HEK293T (cell line): ENCODE measurements at regions not wholly inside any gene's neighbourhood (a gene's known extent, or its start where the extent isn't known, plus 50 kb on each side); places are given as distances from the start of the nearest gene placed in this dataset.

Experiments used
- CTCF ChIA-PET: fragments of 350-600 bp; formaldehyde crosslinking; extraction: SDS; loops from one replicate; lab custom pipeline; 2021; ENCODE audit warnings: antibody characterized with exemption, inconsistent platforms; lab: Yijun Ruan, JAX
- POLR2A ChIA-PET: fragments of 350-600 bp; formaldehyde crosslinking; extraction: SDS; loops from one replicate; lab custom pipeline; 2020; ENCODE audit warnings: antibody characterized with exemption, inconsistent platforms; lab: Yijun Ruan, JAX
- DNase-seq: peaks from one replicate; pipeline ENCODE4 v3.0.0; 2012; ENCODE audit warnings: mixed read lengths; ENCODE audit errors: extremely low spot score
- ARNT ChIP-seq: fragments of 450-650 bp; IDR thresholded peaks from 2 replicates; pipeline ENCODE4 v1.6.1; 2017; ENCODE audit warnings: mild to moderate bottlenecking
- BHLHE40 ChIP-seq: fragments of 450-650 bp; IDR thresholded peaks from 2 replicates; pipeline ENCODE4 v1.6.1; 2016; ENCODE audit warnings: mild to moderate bottlenecking, moderate library complexity, borderline replicate concordance
- CTBP1 ChIP-seq: fragments of 450-650 bp; IDR thresholded peaks from 2 replicates; pipeline ENCODE4 v1.6.1; 2016; ENCODE audit warnings: borderline replicate concordance
- ELF4 ChIP-seq: fragments of 450-650 bp; IDR thresholded peaks from 2 replicates; pipeline ENCODE4 v1.6.1; 2017; ENCODE audit warnings: antibody characterized with exemption
- FOXA1 ChIP-seq: fragments of 450-650 bp; IDR thresholded peaks from 2 replicates; pipeline ENCODE4 v1.6.1; 2016; ENCODE audit warnings: mild to moderate bottlenecking
- FOXK2 ChIP-seq: fragments of 450-650 bp; IDR thresholded peaks from 2 replicates; pipeline ENCODE4 v1.6.1; 2016; ENCODE audit warnings: mild to moderate bottlenecking
- FOXM1 ChIP-seq: fragments of 450-650 bp; IDR thresholded peaks from 2 replicates; pipeline ENCODE4 v1.6.1; 2017; ENCODE audit warnings: mild to moderate bottlenecking, borderline replicate concordance
- HDGF ChIP-seq: fragments of 450-650 bp; IDR thresholded peaks from 2 replicates; pipeline ENCODE4 v1.6.1; 2017; ENCODE audit warnings: antibody characterized with exemption, borderline replicate concordance
- L3MBTL2 ChIP-seq: fragments of 450-650 bp; conservative IDR thresholded peaks from 2 replicates; pipeline ENCODE4 v1.6.1; 2016; ENCODE audit warnings: mild to moderate bottlenecking
- LEF1 ChIP-seq: fragments of 450-650 bp; IDR thresholded peaks from 2 replicates; pipeline ENCODE4 v1.6.1; 2017; ENCODE audit warnings: mild to moderate bottlenecking, borderline replicate concordance
- NFRKB ChIP-seq: fragments of 450-650 bp; IDR thresholded peaks from 2 replicates; pipeline ENCODE4 v1.6.1; 2016; ENCODE audit warnings: mild to moderate bottlenecking, moderate library complexity
- SP1 ChIP-seq: fragments of 450-650 bp; IDR thresholded peaks from 2 replicates; pipeline ENCODE4 v1.6.1; 2017
- SUZ12 ChIP-seq: fragments of 450-650 bp; IDR thresholded peaks from 2 replicates; pipeline ENCODE4 v1.6.1; 2016; ENCODE audit warnings: mild to moderate bottlenecking
- TARDBP ChIP-seq: fragments of 450-650 bp; IDR thresholded peaks from 2 replicates; pipeline ENCODE4 v1.6.1; 2016
- ZNF384 ChIP-seq: fragments of 450-650 bp; IDR thresholded peaks from 2 replicates; pipeline ENCODE4 v1.6.1; 2016
- TF ChIP-seq, protein P1 (sequence below): fragments of 450-650 bp; IDR thresholded peaks from 2 replicates; pipeline ENCODE4 v1.6.1; 2016

DNA sequence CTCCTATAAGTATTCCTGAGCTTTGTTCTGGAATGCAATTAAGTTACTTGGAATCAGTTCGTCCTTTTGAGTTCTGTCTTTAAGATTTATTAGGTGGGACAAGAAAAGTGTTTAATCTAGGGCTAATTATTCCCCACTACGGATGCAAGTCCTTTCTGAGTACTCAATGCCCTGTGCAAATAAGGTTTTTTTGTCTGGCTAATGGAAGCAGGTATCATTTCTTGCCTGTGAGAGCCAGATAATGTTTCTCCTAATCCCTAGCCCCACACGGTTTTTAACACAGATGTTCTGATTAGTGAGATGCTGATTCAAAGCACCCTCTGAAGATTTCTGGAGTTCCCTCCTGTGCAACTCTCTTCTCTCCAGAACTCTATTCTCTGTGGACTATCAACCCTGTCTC, 296.6 kb upstream of the PRICKLE1 start:
- CTCF ChIA-PET = no interaction called here
- POLR2A ChIA-PET = no interaction called here
- TF ChIP-seq LEF1 = no peak
- TF ChIP-seq, protein P1, sequence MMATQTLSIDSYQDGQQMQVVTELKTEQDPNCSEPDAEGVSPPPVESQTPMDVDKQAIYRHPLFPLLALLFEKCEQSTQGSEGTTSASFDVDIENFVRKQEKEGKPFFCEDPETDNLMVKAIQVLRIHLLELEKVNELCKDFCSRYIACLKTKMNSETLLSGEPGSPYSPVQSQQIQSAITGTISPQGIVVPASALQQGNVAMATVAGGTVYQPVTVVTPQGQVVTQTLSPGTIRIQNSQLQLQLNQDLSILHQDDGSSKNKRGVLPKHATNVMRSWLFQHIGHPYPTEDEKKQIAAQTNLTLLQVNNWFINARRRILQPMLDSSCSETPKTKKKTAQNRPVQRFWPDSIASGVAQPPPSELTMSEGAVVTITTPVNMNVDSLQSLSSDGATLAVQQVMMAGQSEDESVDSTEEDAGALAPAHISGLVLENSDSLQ = no peak
- no peak for TF ChIP-seq L3MBTL2
- TF ChIP-seq ELF4 = no peak
- TF ChIP-seq NFRKB = no peak
- TF ChIP-seq ZNF384 = no peak
- no peak for TF ChIP-seq BHLHE40
- no peak for TF ChIP-seq TARDBP
- TF ChIP-seq FOXA1 = no peak
- no peak for TF ChIP-seq ARNT
- no peak for TF ChIP-seq HDGF
- no peak for TF ChIP-seq CTBP1
- no peak for TF ChIP-seq SUZ12
- DNase-seq = no peak

DNA sequence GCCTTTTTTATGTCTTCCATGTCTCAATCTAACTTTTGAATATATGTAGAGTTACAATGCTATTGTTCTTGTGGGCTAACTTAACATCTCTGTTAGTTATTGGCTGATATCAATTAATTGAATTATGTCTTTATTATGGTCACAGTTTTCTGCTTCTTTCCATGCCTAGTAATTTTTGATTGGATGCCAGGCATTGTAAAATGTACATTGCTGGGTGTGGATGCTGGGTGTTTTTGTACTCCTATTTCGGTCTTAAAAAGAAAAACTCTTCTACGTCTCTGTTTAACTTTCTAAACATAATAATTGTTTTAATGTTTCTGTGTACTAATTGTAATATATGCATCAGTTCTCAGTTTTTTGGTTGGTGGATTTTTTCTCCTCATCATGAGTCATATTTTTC, 296.1 kb upstream of the PRICKLE1 start:
- ChIA-PET CTCF (no interaction called here), POLR2A (no interaction called here)
- TF ChIP-seq SP1 = no peak
- no peak for TF ChIP-seq TARDBP
- no peak for TF ChIP-seq NFRKB
- TF ChIP-seq ARNT = no peak
- TF ChIP-seq FOXK2 = no peak
- no peak for TF ChIP-seq ELF4
- no peak for TF ChIP-seq L3MBTL2
- no peak for TF ChIP-seq LEF1
- no peak for TF ChIP-seq HDGF
- TF ChIP-seq ZNF384 = no peak
- TF ChIP-seq, protein P1 = no peak
- TF ChIP-seq SUZ12 = no peak
- no peak for TF ChIP-seq BHLHE40
- no peak for TF ChIP-seq FOXA1
- TF ChIP-seq FOXM1 = no peak
- TF ChIP-seq CTBP1 = no peak
- no peak for DNase-seq

DNA sequence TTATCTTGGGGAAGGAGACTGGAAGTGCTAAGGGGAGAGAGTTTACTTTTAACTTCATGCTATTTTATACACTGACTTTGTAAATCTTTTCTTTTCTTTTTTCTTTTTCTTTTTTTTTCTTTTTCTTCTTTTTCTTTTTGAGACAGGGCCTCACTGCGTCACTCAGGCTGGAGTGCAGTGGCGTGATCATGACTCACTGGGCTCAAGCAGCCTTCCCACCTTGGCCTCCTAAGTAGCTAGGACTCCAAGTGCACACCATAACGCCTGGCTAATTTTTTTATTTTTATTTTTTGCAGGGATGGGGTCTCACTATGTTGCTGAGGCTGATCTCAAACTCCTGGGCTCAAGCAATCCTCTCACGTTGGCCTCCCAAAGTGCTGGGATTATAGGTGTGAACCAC, 294.6 kb upstream of the PRICKLE1 start:
- CTCF ChIA-PET = no interaction called here
- TF ChIP-seq L3MBTL2 (no peak), FOXA1 (no peak), FOXK2 (no peak), BHLHE40 (no peak), SP1 (no peak), ZNF384 (no peak), SUZ12 (no peak), NFRKB (no peak), CTBP1 (no peak), LEF1 (no peak), FOXM1 (no peak), HDGF (no peak), ELF4 (no peak), ARNT (no peak), TARDBP (no peak)
- TF ChIP-seq, protein P1 = no peak
- POLR2A ChIA-PET = no interaction called here
- no peak for DNase-seq

DNA sequence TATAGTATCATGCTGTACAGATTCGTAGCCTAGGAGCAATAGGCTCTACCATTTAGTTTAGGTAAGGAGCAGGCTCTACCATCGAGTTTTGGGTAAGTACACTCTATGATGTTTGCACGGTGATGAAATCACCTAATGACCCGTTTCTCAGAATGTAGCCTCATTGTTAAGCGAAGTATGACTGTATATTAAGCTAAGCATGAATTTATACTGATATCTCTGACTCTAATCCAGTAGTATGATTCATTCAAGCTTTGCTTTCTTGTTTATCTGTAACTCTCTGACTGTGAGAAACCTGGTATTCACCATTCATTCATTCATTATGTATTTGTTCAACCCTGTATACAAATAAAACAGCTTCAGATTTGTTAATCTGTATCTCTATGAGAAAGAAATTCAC, 283.9 kb upstream of the PRICKLE1 start:
- CTCF ChIA-PET = no interaction called here
- DNase-seq = no peak
- TF ChIP-seq, protein P1 = no peak
- TF ChIP-seq FOXM1 = no peak
- TF ChIP-seq ZNF384 = no peak
- no peak for TF ChIP-seq ARNT
- no peak for TF ChIP-seq L3MBTL2
- no peak for TF ChIP-seq FOXK2
- no peak for TF ChIP-seq SUZ12
- TF ChIP-seq TARDBP = no peak
- TF ChIP-seq BHLHE40 = no peak
- TF ChIP-seq FOXA1 = no peak
- no peak for TF ChIP-seq CTBP1
- TF ChIP-seq NFRKB = no peak
- no peak for TF ChIP-seq HDGF
- POLR2A ChIA-PET = no interaction called here

DNA sequence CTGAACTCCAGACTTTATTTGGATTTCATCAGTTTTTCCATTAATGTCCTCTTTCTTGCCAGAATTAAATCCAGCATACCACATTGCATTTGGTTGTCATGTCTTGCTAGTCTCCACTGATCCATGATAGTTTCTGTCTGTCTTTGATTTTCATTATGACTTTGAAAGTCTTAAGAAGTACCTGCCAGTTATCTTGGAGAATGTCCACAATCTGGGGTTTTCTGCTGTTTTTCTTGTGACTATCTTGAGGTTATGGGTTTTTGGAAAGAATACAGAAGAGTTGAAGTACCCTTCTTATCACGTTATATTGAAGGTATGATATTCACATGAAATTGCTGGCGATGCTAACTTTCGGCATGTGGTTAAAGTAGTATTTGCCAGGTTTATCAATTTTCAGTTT, 282.3 kb upstream of the PRICKLE1 start:
- ChIA-PET POLR2A (no interaction called here), CTCF (no interaction called here)
- DNase-seq = no peak
- TF ChIP-seq ELF4 = no peak
- no peak for TF ChIP-seq NFRKB
- TF ChIP-seq ARNT = no peak

DNA sequence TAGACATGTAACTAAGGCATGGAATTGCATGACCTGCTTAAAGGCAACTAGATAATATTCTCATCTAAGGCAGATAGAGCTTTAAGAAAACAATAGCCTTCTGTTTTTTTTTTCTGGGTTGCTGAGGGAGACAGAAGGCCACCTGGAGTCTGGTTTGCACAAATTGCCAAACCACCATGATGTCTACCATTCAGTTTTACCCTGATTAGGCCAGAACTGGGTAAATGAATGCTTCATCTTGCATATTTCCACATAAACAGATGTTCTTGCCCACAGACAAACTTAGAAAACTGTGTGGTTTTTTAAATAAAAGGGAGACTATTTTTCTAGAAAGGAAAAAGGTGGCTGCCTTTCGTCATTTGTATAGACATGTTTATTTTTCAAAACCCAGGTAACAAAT, 278.7 kb upstream of the PRICKLE1 start:
- TF ChIP-seq LEF1 (no peak), HDGF (no peak), ELF4 (no peak), SP1 (no peak), ZNF384 (no peak), NFRKB (no peak), L3MBTL2 (no peak), FOXK2 (no peak)
- TF ChIP-seq, protein P1 = no peak
- ChIA-PET CTCF (no interaction called here), POLR2A (no interaction called here)
- no peak for DNase-seq
